ENCODE measurements at regions not wholly inside any gene's neighbourhood (a gene's known extent, or its start where the extent isn't known, plus 50 kb on each side); places are given as distances from the start of the nearest gene placed in this dataset.

DNA sequence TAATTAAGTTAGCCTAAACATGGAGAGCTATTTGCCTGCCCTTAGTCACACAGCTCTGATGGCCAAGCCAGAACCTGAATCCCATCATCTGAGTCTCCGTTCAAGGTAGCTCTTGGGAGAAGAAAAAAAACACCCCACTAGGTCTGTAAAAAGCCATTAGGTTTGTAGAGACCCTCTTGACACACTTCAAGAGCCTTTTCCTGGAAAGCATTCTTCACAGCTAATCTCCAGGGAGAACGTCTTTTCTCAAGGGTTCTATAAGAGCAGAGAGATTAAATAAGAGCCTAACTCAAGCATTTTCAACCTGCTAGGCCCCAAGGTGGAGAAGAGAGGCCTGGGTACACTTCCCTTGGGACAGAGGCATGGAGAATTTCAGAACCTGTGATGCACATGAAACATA is 61.6 kb upstream of the NAV2 start:
- no peak overlapping the region for H3K4me3 ChIP-seq (replicated peaks; ENCODE audit: low read depth, low read length)
- no peak for DNase-seq (ENCODE audit: low read depth)
- TF ChIP-seq, protein P1, sequence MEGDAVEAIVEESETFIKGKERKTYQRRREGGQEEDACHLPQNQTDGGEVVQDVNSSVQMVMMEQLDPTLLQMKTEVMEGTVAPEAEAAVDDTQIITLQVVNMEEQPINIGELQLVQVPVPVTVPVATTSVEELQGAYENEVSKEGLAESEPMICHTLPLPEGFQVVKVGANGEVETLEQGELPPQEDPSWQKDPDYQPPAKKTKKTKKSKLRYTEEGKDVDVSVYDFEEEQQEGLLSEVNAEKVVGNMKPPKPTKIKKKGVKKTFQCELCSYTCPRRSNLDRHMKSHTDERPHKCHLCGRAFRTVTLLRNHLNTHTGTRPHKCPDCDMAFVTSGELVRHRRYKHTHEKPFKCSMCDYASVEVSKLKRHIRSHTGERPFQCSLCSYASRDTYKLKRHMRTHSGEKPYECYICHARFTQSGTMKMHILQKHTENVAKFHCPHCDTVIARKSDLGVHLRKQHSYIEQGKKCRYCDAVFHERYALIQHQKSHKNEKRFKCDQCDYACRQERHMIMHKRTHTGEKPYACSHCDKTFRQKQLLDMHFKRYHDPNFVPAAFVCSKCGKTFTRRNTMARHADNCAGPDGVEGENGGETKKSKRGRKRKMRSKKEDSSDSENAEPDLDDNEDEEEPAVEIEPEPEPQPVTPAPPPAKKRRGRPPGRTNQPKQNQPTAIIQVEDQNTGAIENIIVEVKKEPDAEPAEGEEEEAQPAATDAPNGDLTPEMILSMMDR (IDR thresholded peaks at IDR 0.05; ENCODE audit: low read length, missing control alignments), result no peak

DNA sequence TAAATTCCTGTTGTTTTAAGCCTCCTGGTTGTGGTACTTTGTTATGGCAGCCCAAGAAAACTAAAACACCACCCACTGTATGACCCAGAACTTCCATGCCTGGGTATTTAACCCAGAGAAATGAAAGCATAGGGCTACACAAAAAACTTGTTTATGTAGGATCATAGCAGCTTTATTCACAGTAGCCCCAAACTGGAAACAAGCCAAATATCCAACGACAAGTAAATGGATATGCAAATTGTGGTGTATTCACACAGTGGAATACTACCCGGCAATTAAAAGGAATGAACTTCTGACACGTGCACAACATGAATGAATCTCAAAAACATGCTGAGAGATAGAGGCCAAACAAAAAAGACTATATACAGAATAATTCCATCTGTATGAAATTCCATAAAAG is 62.2 kb upstream of the NAV2 start:
- TF ChIP-seq, protein P1 (IDR thresholded peaks at IDR 0.05; ENCODE audit: low read length, missing control alignments), result no peak
- H3K4me3 ChIP-seq (replicated peaks; ENCODE audit: low read depth, low read length), result no peak overlapping the region
- DNase-seq (ENCODE audit: low read depth), result no peak

DNA sequence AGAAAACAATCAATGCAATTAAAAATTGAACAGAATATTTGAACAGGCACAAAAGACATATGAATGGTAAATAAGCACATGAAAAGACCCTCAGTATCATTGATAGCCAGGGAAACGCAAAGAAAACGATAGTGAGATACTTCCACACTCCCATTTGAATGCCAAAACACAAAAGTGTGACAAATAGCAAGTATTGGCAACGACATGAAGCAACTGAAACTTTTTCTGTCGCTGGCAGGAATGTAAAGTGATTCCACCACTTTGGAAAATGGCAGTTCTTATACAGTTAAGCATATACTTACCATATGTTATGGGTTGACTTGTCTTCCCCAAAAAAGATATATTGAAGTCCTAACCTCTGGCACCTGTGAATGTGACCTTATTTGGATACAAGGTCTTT is 62.9 kb upstream of the NAV2 start:
- TF ChIP-seq, protein P1 (IDR thresholded peaks at IDR 0.05; ENCODE audit: low read length, missing control alignments), result no peak
- H3K4me3 ChIP-seq (replicated peaks; ENCODE audit: low read depth, low read length), result no peak overlapping the region
- DNase-seq (ENCODE audit: low read depth), result no peak

DNA sequence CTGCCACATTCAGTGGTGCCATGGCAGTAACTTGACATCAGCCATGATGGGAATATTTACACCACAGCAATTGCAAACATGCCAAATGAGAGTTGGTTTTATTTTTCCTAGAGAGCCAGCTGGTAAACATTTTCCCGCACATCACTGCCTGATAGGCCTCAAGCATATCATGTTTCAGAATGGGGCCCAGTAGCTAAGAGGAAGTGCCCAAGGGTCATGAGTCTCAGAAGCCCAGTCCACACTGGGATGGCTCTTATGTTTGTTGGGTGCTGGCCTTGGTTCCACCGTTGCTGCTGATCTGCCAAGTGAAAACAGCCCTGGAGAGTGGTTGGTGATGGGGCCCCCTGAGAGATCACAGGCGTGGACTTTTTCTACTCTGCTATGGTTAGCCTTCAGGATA is 64.3 kb upstream of the NAV2 start:
- no peak for DNase-seq (ENCODE audit: low read depth)
- TF ChIP-seq, protein P1 (IDR thresholded peaks at IDR 0.05; ENCODE audit: low read length, missing control alignments), result no peak
- no peak overlapping the region for H3K4me3 ChIP-seq (replicated peaks; ENCODE audit: low read depth, low read length)

DNA sequence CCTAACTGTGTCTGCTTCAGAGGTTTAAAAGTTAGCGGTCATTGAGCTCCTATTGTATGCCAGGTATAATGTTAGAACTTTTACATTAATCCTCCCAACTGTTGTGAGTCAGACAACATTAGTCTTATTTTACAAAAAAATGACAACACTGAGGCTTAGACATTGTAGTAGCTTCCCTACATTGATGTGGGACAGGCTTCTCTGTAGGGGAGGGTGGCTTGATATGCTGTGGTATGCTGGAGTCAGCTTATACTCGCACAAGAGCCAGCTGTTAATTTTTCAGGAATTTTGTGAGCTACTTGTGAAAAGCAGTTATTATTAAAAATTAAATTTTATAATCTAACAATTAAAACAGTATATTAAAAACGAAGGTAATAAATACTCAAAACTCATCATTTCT is 64.8 kb upstream of the NAV2 start:
- H3K4me3 ChIP-seq (replicated peaks; ENCODE audit: low read depth, low read length), result no peak overlapping the region
- no peak for DNase-seq (ENCODE audit: low read depth)
- TF ChIP-seq, protein P1 (IDR thresholded peaks at IDR 0.05; ENCODE audit: low read length, missing control alignments), result no peak

DNA sequence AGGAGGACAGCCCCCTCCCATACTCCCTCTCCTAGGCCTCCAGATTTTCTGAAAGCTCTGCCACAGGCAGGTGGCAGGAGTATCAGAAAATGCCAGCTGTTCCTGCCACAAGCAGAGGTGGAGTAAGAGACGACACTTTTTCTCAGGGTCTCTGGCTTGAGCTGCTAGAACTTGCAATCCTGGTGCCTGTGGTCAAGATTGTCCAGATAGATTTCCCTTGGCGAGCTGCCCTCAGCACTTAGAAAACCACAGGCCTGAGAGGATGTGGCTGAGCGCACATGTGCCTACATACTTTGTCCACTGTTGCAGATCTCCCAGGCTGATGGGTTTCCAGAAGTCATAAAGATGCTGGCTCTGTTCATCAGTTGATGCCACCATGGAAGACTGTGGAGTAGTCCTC is 65.7 kb upstream of the NAV2 start:
- no peak overlapping the region for H3K4me3 ChIP-seq (replicated peaks; ENCODE audit: low read depth, low read length)
- TF ChIP-seq, protein P1 (IDR thresholded peaks at IDR 0.05; ENCODE audit: low read length, missing control alignments), result no peak
- DNase-seq (ENCODE audit: low read depth), result peak; percentile 85

DNA sequence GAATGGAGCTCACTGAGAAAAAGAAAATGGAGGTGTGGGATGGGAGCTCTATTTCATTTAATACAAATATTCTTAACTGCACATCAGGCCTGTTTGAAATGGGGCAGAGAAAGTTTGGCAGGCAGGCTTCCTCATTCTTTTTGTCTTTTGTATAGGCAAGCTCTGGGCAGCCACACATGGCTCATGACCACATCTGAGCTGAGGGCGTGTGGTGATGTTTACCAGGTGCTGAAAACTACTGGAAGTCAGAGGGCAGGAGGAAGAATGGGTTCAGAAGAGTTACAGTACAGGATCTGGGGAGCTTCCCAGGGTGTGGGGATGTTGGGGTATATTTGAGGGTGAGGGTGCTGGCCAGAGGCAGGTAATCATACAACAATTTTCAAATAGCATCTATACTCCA is 66.3 kb upstream of the NAV2 start:
- DNase-seq (ENCODE audit: low read depth), result no peak
- no peak overlapping the region for H3K4me3 ChIP-seq (replicated peaks; ENCODE audit: low read depth, low read length)
- TF ChIP-seq, protein P1 (IDR thresholded peaks at IDR 0.05; ENCODE audit: low read length, missing control alignments), result no peak
